Transverse colon (tissue), 4 donors: ENCODE measurements at regions not wholly inside any gene's neighbourhood (a gene's known extent, or its start where the extent isn't known, plus 50 kb on each side); places are given as distances from the start of the nearest gene placed in this dataset.
"Not testable (repeated sequence)": the region's sequence is repeated elsewhere in the genome, so short reads cannot be mapped to it uniquely, and the experiment has no call there.

Experiments used
- DNase-seq: peaks from one replicate; pipeline ENCODE4 v3.0.0-alpha.2; 2019
- H3K27ac ChIP-seq, 4 donors: fragments of 200-600 bp; sonication (generic); 2 replicates each; pipeline ENCODE4 v1.5.1; 2016 to 2018; ENCODE audit warnings: inconsistent platforms in 4 of 4
- H3K27me3 ChIP-seq: fragments of 200-600 bp; sonication (generic); 2 replicates; pipeline ENCODE4 v1.5.1; 2017; ENCODE audit warnings: inconsistent platforms
- H3K36me3 ChIP-seq, 4 donors: fragments of 200-600 bp; sonication (generic); 2 replicates each; pipeline ENCODE4 v1.5.1; 2017 to 2019; ENCODE audit warnings: inconsistent platforms in 4 of 4
- H3K4me1 ChIP-seq, 4 donors: fragments of 200-600 bp; sonication (generic); 2 replicates each; pipeline ENCODE4 v1.5.1; 2017 to 2020; ENCODE audit warnings: inconsistent platforms in 4 of 4
- H3K4me3 ChIP-seq, 4 donors: fragments of 200-600 bp; sonication (generic); 1 replicate in 1 of 4; 2 replicates in 3 of 4; pipeline versions ENCODE4 v1.5.1 to v1.6.1; 2017 to 2019; ENCODE audit warnings: inconsistent platforms in 4 of 4
- H3K9me3 ChIP-seq, 2 donors: fragments of 200-600 bp; sonication (generic); 2 replicates each; pipeline ENCODE4 v1.5.1; 2017 to 2019; ENCODE audit warnings: inconsistent platforms in 2 of 2
- EP300 ChIP-seq: sonication (generic); formaldehyde crosslinking; IDR thresholded peaks from one replicate; pipeline ENCODE4 v1.6.1; 2017; ENCODE audit warnings: antibody characterized with exemption, low read depth
- POLR2A ChIP-seq: fragments of 450-650 bp; IDR thresholded peaks from one replicate; pipeline ENCODE4 v1.6.1; 2016; ENCODE audit warnings: antibody characterized with exemption, mild to moderate bottlenecking, moderate library complexity
- POLR2AphosphoS5 ChIP-seq, 3 donors: sonication (generic); formaldehyde crosslinking; IDR thresholded peaks; one replicate each; pipeline ENCODE4 v1.6.1; 2016; ENCODE audit warnings: antibody characterized with exemption in 3 of 3
- WGBS, 2 donors: methylation state at CpG; one replicate each; pipeline ENCODE4 v1.1.5; 2018; ENCODE audit warnings: low coverage in 1 of 2; 5-methylcytosine and 5-hydroxymethylcytosine counted together
- in situ Hi-C, 4 donors: fragments of 200-750 bp; cut with MboI; loops; one replicate each; pipeline versions ENCODE4 v1.15.0 to v1.15.1; 2017; ENCODE audit warnings: low sequenced_read_pairs in 3 of 4, low pct_ligation_motif_present in 1 of 4, low pct_unique_long_range_greater_than_20kb in 1 of 4
- intact Hi-C: fragments of 100-400 bp; cut with DNase I; formaldehyde crosslinking; loops from one replicate; pipeline ENCODE4 v1.15.1; 2023; ENCODE audit warnings: low total_unique reads
- TF ChIP-seq, protein P1 (sequence below), 5 experiments: fragments of 200-600 bp in 3 of 5; fragments of 450-650 bp in 2 of 5; sonication (generic) in 3 of 5; IDR thresholded peaks; 1 replicate in 2 of 5; 2 replicates in 3 of 5; pipeline ENCODE4 v1.5.1; 2016 to 2017; ENCODE audit warnings: antibody characterized with exemption in 5 of 5, inconsistent platforms in 3 of 5, mild to moderate bottlenecking in 2 of 5, moderate library complexity in 1 of 5

DNA sequence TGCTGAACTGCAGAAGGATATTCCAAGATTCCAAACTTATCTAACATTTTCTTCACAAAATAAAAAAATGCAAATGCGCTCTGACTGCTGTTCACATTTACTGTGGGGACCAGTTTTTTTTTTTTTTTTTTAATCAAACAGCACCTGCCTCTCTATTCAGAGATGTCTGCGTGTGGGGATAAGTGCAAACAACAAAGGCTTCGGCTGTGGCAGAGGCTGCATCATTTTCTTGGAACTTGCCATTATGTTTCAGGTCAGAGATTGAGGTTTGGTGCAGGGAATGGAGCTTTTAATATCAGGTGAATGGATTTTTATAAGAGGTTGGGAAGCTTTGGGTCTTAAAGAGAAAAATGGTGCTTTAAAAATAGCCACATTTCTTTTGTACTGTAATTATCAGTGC, 78.2 kb upstream of the TET2 start:
- Histone ChIP-seq H3K4me3 (no peak overlapping the region), H3K27me3 (no peaks in the 10 kb centered on the region), H3K36me3 (no peaks in the 10 kb centered on the region), H3K27ac (no peak overlapping the region), H3K9me3 (no peaks in the 10 kb centered on the region), H3K4me1 (no peaks in the 10 kb centered on the region)
- DNase-seq = no peak
- TF ChIP-seq, protein P1, sequence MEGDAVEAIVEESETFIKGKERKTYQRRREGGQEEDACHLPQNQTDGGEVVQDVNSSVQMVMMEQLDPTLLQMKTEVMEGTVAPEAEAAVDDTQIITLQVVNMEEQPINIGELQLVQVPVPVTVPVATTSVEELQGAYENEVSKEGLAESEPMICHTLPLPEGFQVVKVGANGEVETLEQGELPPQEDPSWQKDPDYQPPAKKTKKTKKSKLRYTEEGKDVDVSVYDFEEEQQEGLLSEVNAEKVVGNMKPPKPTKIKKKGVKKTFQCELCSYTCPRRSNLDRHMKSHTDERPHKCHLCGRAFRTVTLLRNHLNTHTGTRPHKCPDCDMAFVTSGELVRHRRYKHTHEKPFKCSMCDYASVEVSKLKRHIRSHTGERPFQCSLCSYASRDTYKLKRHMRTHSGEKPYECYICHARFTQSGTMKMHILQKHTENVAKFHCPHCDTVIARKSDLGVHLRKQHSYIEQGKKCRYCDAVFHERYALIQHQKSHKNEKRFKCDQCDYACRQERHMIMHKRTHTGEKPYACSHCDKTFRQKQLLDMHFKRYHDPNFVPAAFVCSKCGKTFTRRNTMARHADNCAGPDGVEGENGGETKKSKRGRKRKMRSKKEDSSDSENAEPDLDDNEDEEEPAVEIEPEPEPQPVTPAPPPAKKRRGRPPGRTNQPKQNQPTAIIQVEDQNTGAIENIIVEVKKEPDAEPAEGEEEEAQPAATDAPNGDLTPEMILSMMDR (IDR thresholded peaks at IDR 0.05) = no peak
- TF ChIP-seq EP300 = no peak
- no peak for TF ChIP-seq POLR2AphosphoS5 (IDR thresholded peaks at IDR 0.05)
- no peak for TF ChIP-seq POLR2A
- intact Hi-C loops = no loop called here
- 76 to 91% methylated on average over 3 of the region's 3 CpGs for WGBS, 2 donors
- in situ Hi-C loops = loop anchor here in 1 of 4 donors (25.0 kb wide), 1 partner anchor 1106 kb away; no protein-coding TSS in a partner anchor

DNA sequence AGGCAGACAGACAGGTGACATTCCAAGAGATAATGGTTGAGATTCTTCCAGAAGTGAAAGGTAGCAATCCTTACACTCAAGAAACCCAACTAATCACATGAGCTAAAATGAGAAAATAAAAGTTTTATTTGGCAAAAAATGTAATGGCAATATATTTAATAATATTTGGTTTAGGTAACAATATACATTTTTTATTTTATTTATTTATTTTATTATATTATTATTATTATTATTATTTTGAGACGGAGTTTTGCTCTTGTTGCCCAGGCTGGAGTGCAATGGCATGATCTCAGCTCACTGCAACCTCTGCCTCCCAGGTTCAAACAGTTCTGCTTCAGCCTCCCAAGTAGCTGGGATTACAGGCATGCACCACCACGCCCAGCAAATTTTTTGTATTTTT, 74.6 kb upstream of the TET2 start:
- H3K27me3 ChIP-seq, intact Hi-C loops, H3K9me3 ChIP-seq, H3K4me1 ChIP-seq, H3K36me3 ChIP-seq, H3K27ac ChIP-seq, DNase-seq, H3K4me3 ChIP-seq: not testable (repeated sequence)
- in situ Hi-C loops = loop anchor here in 1 of 4 donors (25.0 kb wide), 1 partner anchor 1110 kb away; no protein-coding TSS in a partner anchor
- 91 to 93% methylated on average over 2 of the region's 2 CpGs for WGBS, 2 donors

DNA sequence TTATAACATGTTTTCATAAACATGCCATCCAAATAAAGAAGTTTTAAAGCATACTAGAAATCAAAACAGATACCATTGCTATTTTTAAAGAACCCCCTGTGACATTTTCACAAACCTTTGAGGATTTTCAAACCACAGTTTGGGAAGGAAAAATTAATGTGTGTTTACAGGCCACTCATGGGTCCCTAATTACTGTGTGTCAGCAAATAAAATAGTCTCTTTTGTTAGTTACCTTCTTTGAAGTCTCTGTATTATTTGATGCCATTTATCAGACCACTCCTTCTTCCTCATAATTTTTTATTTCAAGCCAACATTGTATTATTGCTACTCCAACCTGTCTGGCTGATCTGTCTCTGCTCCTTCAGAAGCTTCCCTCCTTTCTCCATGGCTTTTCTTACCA, 72.6 kb upstream of the TET2 start:
- in situ Hi-C loops (loop anchor here in 1 of 4 donors (25.0 kb wide), 1 partner anchor 1112 kb away; no protein-coding TSS in a partner anchor), intact Hi-C loops (no loop called here)
- Histone ChIP-seq H3K27ac (no peak overlapping the region), H3K36me3 (no peaks in the 10 kb centered on the region), H3K4me1 (no peaks in the 10 kb centered on the region), H3K27me3 (no peaks in the 10 kb centered on the region), H3K4me3 (no peak overlapping the region), H3K9me3 (no peaks in the 10 kb centered on the region)
- no peak for DNase-seq
- TF ChIP-seq POLR2AphosphoS5 (IDR thresholded peaks at IDR 0.05) (no peak), EP300 (no peak), POLR2A (no peak)
- TF ChIP-seq, protein P1 (IDR thresholded peaks at IDR 0.05) = no peak

DNA sequence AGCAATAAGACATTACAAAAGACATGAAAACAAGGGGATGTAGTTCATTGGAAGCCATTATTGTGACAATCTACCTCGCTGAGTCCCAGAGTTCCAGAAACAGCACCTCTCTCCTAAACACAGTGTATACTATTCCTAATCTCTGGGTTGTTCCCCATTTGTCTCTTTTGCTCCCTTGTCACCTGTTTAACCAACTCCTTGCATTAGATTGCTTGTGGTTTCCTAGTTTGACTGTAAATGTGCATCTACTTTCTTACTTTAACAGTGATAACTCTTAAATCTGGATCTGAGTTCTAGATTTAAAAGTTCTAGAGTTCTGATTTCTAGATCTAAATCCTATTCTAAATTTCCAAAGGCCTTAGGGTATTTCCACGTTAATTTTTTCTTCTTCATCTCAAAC, 71.6 kb upstream of the TET2 start:
- intact Hi-C loops (no loop called here), in situ Hi-C loops (no loop called here)
- Histone ChIP-seq H3K4me3 (no peak overlapping the region), H3K9me3 (no peaks in the 10 kb centered on the region), H3K4me1 (no peaks in the 10 kb centered on the region), H3K27me3 (no peaks in the 10 kb centered on the region), H3K36me3 (no peaks in the 10 kb centered on the region), H3K27ac (no peak overlapping the region)
- WGBS, 2 donors = 25 to 80% methylated on average over 1 to 2 of the region's 2 CpGs
- no peak for DNase-seq
- TF ChIP-seq, protein P1 (IDR thresholded peaks at IDR 0.05) = no peak

DNA sequence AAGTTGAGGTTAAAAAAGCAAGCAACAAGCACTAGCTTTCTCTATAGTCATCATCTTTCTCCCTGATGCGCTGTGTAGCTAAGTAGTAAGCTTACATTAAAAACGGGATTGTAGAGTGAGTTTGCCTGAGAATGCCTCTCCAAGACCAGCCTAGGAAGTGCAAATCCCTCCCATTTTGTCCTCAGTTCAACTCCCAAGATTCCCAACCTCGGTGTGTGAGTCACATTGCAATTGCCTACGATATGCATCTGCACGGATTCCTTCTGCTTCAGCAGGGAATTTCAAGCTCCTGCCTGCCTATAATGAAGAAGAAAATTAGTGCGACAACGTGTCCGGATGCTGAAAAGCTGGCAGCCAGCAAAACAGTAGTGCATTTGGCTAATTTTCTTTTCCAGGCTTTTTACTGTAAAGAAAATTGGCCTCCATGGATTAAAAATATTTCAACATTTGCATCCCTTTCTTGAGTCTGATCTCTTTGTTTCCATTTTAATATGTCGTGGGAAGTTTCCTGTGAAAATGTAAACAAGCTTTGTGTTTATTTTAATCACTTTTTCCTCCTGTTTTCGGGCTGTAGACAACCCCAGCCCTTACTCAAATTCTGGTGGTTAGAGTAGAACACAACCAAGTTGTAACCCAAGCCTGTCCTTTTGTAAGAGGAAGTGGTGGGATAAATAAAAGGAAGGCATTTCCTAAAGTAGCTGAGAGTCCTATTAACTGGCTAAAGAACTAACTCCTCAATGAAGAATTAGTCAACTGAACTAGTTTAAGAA, 58.4 kb upstream of the TET2 start:
- TF ChIP-seq, protein P1 (IDR thresholded peaks at IDR 0.05) = no peak
- Histone ChIP-seq H3K4me1 (peaks cover 0 to 17% (median 10%) of the 10 kb centered on the region in 4 donors), H3K9me3 (no peaks in the 10 kb centered on the region), H3K36me3 (no peaks in the 10 kb centered on the region), H3K4me3 (no peak overlapping the region), H3K27me3 (no peaks in the 10 kb centered on the region), H3K27ac (peak overlapping the region in 1 of 4 donors; percentile 13)
- intact Hi-C loops (no loop called here), in situ Hi-C loops (no loop called here)
- no peak for DNase-seq
- WGBS, 2 donors = 37 to 38% methylated on average over 7 to 10 of the region's 10 CpGs
